Activated gamma-delta T cell treated with Interleukin-2 at 50 U/mL for 16 hours (primary cell): ENCODE measurements at regions not wholly inside any gene's neighbourhood (a gene's known extent, or its start where the extent isn't known, plus 50 kb on each side); places are given as distances from the start of the nearest gene placed in this dataset.
"Not testable (repeated sequence)": the region's sequence is repeated elsewhere in the genome, so short reads cannot be mapped to it uniquely, and the experiment has no call there.

Source experiments
- DNase-seq: peaks from one replicate; pipeline ENCODE4 v3.0.0-alpha.2; 2020

DNA sequence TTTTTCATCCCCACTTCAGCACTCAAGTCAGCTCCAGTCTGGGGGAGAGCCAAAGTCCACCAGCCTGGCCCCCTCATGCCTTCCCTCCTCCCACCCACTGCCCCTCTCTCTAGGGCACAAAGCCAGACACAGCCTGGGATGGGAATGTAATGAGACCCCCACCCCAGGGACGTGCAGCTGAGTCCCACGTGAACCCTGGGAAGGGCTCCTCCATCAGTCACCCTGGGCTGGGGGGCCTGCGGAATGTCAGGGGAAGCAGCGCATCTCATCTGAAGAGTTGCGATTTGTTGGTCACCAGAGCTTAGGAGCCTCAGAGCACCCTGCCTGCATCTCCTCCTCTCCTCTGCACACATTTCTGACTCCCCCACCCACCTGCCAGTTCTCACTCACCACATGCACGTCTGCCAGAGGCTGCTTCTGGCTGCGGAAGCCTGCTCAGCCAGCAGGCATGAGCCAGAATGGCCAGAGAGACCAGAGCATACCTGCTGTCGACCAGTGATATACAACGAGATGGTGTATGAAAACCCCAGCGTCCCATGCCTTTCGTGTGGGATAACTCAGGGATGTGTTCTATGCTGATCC is 167.1 kb upstream of the TOP1 start:
- DNase-seq: no peak

- no peak for DNase-seq
These were observed 165.2 kb upstream of the TOP1 start for GRCh38 chr20:40863355-40863919.

- DNase-seq: no peak
These were observed 164.2 kb upstream of the TOP1 start for GRCh38 chr20:40864470-40864869.

- DNase-seq: no peak
These were observed 163.5 kb upstream of the TOP1 start for GRCh38 chr20:40865095-40865494.

DNA sequence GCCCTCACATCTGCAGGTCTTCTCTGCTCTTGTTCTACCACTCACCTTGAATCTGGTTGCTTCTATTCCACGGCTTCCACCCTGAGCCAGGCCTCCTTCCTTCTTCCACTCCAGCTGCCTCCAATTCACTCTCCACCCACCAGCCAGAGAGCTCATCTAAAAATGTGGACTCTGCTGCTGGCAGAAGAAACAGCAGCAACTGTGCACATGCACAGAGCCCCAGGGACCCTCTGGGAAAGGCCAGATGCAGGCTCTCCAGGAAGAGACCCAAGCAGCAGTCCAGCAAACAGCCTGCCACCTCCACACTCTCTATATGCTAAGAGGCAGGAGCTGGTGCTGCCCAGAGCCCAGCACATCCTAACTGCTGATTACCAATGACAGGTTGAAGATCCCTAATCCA is 162.6 kb upstream of the TOP1 start:
- no peak for DNase-seq

- no peak for DNase-seq
These were observed 159.9 kb upstream of the TOP1 start for GRCh38 chr20:40868551-40869217.

- DNase-seq: no peak
These were observed 159.1 kb upstream of the TOP1 start for GRCh38 chr20:40869218-40870147.

- DNase-seq: no peak
These were observed 153.2 kb upstream of the TOP1 start for GRCh38 chr20:40875116-40876085.

DNA sequence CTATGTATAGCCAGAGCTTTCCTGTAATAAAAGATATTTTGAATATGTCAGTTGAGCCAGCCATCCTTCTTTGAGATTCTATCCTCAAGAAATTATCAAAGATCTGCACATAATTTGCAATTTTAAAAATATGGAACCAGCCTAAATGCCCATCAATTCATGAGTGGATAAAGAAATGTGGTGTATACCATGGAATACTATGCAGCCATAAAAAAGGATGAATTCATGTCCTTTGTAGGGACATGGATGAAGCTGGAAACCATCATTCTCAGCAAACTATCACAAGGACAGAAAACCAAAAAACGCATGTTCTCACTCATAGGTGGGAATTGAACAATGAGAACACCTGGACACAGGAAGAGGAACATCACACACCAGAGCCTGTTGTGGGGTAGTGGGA is 150.5 kb upstream of the TOP1 start:
- not testable (repeated sequence) for DNase-seq

- DNase-seq: no peak
These were observed 148.4 kb upstream of the TOP1 start for GRCh38 chr20:40880063-40880728.

GRCh38 chr20:40880729-40881109 is 147.9 kb upstream of the TOP1 start:
- DNase-seq: no peak

DNA sequence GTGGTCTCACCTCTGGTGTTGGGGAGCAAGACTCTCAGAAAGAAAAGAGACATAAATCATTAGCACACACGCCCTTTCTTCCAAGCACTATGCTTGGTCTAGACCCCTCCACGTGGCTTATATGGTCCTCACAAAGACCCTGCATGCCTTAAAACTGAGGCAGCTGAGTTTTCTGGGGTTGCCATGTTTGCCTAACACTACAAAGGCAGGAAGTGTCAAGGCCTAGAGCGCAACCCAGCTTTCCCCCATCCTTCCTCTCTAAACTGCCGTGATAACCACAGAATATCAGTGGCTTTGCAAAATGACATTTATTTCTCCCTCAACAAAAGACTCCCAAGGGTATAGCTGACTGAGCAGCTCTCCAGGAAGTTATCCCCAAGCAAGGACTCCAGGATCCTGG is 146.5 kb upstream of the TOP1 start:
- no peak for DNase-seq

- DNase-seq: no peak
These were observed 145.5 kb upstream of the TOP1 start for GRCh38 chr20:40883097-40883496.

DNA sequence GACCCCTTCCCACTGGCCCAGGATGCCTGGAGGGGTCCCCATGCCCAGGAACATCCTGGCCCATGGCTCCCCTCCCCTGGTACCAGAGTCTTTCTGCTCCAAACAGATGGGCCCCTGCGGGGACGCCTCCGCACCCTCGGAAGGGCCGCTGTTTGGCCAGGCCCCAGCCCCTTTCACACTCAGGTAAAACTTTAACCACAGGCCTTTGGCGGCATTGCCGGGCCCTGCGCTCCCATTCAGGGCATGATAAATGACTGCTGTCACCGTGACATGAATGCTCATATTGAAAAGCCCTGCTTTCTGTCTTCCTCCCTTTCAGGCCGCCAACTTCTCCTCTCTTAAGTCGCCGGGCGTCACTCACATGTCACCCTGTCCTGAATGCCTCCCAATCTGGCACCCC is 141.5 kb upstream of the TOP1 start:
- no peak for DNase-seq

GRCh38 chr20:40889266-40889665 is 139.4 kb upstream of the TOP1 start:
- not testable (repeated sequence) for DNase-seq

DNA sequence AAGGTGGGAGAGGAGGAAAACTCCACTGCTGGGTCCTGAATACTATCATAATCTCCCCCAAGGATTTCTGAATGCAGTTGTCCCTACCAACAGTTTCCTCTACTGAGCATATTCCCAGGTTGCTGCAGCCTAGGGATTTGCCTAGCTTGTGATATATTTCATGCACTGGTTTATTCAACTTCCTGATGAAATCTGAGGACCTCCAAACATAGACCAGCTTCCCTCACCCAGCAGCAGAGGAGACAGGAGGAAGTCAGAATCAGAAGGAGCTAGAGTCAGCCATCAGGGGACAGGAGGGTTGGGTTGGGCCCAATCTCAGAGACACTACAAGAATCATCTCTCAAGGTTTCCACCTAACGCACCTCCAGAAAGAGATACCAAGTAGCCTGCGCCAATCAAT is 138.4 kb upstream of the TOP1 start:
- no peak for DNase-seq

- DNase-seq: no peak
These were observed 138.0 kb upstream of the TOP1 start for GRCh38 chr20:40890635-40891034.

DNA sequence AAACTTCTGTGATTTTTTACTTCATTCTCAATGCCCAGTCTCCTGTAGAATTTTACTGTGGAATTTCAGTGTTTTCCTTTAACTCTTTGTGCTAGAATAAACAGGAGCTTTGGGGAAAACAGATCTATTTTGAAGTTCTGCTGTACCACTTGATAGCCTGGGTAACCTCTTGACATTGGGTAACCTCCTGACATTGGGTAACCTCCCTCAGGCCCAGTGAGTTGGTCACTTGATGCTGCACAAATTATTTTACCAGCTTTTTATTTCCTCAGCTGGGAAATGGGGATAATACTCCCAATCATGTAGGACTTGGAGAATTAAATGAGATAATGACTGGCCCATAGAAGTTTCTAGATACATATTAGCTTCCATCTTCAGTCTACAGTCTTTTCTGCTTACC is 137.3 kb upstream of the TOP1 start:
- no peak for DNase-seq

DNA sequence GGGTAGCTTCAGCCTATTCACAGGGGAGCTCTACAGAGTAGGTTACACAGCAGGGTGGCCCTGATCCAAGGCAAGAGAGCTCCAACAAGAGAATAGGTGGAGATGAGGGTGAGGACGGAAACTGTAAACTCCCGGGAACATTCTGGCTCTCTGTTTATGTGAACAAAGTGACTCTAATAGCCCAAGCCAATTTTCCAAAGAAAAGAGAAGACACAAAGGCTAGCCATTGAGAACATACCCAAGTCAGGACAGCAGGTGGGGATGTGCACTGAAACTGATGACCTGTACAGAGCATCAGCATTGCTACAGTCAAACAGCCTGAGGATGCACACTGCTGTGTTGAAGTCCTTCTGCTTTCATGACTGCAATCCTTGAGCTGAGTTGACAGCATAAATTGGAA is 136.0 kb upstream of the TOP1 start:
- no peak for DNase-seq

DNA sequence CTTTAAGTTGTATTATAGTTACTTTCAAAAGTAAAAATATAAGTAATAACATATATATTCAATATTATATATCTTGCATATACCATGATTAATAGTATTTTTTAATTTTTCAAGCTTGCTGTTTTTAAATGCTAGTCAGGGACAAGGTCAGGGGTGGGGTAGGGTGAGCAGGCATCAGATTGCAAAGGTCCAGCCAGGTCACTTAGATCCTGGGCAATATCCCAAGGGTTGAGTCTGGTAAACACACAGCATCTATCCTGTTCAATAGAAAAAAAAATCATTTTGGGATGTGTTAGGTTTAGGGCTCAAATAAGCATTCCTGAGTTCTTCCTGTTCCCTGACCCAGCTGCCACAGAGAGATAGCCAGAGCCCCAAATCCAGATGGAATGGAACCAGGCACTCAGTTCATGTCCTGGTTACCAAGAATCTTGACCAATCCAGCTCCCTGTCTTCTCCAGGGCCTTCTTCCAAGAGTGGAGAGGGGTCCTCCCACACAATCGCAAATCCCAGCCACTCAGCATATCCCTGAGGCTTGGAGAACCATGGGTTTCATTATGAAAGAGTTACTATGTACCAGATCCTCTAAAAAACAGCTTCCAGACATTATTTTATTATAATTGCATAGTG is 134.9 kb upstream of the TOP1 start:
- no peak for DNase-seq

- DNase-seq: no peak
These were observed 134.4 kb upstream of the TOP1 start for GRCh38 chr20:40894237-40894630.
